NOMO-1 treated with DMSO at 0.1 percent for 48 hours (cell line): ENCODE measurements at regions not wholly inside any gene's neighbourhood (a gene's known extent, or its start where the extent isn't known, plus 50 kb on each side); places are given as distances from the start of the nearest gene placed in this dataset.
"Not testable (repeated sequence)": the region's sequence is repeated elsewhere in the genome, so short reads cannot be mapped to it uniquely, and the experiment has no call there.

Experiments
- DNase-seq: peaks from one replicate; lab custom pipeline; 2025; ENCODE audit not compliant: unreplicated experiment; lab: John Stamatoyannopoulos, UW

GRCh38 chr3:76311941-76312340 is 526.6 kb upstream of the ZNF717 start:
- no peak for DNase-seq

GRCh38 chr3:76315906-76316305 is 530.6 kb upstream of the ZNF717 start:
- DNase-seq, result not testable (repeated sequence)

GRCh38 chr3:76321614-76322013 is 536.3 kb upstream of the ZNF717 start:
- DNase-seq, result no peak

GRCh38 chr3:76324101-76324500 is 538.8 kb upstream of the ZNF717 start:
- DNase-seq, result no peak

GRCh38 chr3:76345878-76346277 is 560.5 kb upstream of the ZNF717 start:
- no peak for DNase-seq

- no peak for DNase-seq
These were observed 561.3 kb upstream of the ZNF717 start for GRCh38 chr3:76346690-76347089.

GRCh38 chr3:76349715-76350480 is 564.5 kb upstream of the ZNF717 start:
- DNase-seq, result no peak

- peak; percentile 95 for DNase-seq
These were observed 566.7 kb upstream of the ZNF717 start for GRCh38 chr3:76352051-76352450.

- DNase-seq, result peak; percentile 44
These were observed 567.3 kb upstream of the ZNF717 start for GRCh38 chr3:76352511-76353284.

GRCh38 chr3:76353683-76354082 is 568.3 kb upstream of the ZNF717 start:
- no peak for DNase-seq

- DNase-seq, result no peak
These were observed 575.7 kb upstream of the ZNF717 start for GRCh38 chr3:76361010-76361409.

GRCh38 chr3:76362643-76363042 is 577.3 kb upstream of the ZNF717 start:
- DNase-seq, result peak; percentile 92

GRCh38 chr3:76365275-76365674 is 579.9 kb upstream of the ZNF717 start:
- DNase-seq, result peak; percentile 21

- no peak for DNase-seq
These were observed 581.9 kb upstream of the ZNF717 start for GRCh38 chr3:76367281-76367680.

- DNase-seq, result peak; percentile 31
These were observed 583.8 kb upstream of the ZNF717 start for GRCh38 chr3:76369170-76369569.

- DNase-seq, result no peak
These were observed 585.6 kb upstream of the ZNF717 start for GRCh38 chr3:76370749-76371520.

- DNase-seq, result no peak
These were observed 587.1 kb upstream of the ZNF717 start for GRCh38 chr3:76372497-76372896.

- no peak for DNase-seq
These were observed 591.7 kb upstream of the ZNF717 start for GRCh38 chr3:76377074-76377473.

GRCh38 chr3:76378789-76379188 is 593.4 kb upstream of the ZNF717 start:
- DNase-seq, result no peak

- DNase-seq, result no peak
These were observed 598.4 kb upstream of the ZNF717 start for GRCh38 chr3:76383781-76384180.

GRCh38 chr3:76387000-76387399 is 601.7 kb upstream of the ZNF717 start:
- DNase-seq, result no peak

GRCh38 chr3:76400141-76400540 is 614.8 kb upstream of the ZNF717 start:
- DNase-seq, result no peak
